CD1c-positive myeloid dendritic cell (primary cell): ENCODE measurements at regions not wholly inside any gene's neighbourhood (a gene's known extent, or its start where the extent isn't known, plus 50 kb on each side); places are given as distances from the start of the nearest gene placed in this dataset.
"Not testable (repeated sequence)": the region's sequence is repeated elsewhere in the genome, so short reads cannot be mapped to it uniquely, and the experiment has no call there.

Source experiments
- DNase-seq: peaks from one replicate; pipeline ENCODE4 v3.0.0-alpha.2; 2016; ENCODE audit errors: extremely low spot score

DNA sequence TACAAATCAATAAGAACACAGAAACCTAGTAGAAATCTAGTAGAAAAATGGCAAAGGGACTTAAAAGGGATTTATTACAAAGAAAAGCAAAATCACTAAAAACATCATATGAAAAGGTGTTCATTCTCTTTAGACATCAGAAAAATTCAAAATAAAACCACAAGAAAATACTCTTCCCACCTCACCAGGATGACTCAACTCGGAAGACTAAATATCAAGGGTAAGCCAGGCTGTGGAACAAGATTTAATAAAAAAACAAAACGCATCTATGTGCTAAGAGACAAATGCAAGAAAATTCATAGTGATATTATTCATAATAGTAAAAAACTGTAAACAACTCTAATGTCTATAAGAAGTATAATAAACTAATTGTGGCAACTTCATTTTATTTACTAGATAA is 181.6 kb upstream of the GHR start:
- DNase-seq = no peak

DNA sequence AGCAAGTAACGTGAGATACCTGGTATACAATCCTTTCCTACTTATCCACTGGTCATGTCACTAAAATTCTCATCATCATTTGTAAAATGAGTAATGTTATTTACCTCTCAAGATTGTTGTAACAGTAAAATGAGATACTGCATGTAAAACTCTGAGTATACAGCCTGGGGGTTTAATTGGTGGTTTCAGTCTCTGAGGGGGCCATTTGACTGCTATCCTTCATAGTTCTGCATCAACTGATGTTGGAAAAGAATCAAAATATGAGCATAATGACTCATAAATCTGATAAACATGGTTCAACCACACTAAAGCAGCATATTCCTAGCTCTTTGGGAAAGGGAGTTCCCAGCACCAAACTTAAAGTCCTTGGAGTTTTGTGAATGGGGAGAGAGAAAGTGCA is 181.0 kb upstream of the GHR start:
- no peak for DNase-seq

DNA sequence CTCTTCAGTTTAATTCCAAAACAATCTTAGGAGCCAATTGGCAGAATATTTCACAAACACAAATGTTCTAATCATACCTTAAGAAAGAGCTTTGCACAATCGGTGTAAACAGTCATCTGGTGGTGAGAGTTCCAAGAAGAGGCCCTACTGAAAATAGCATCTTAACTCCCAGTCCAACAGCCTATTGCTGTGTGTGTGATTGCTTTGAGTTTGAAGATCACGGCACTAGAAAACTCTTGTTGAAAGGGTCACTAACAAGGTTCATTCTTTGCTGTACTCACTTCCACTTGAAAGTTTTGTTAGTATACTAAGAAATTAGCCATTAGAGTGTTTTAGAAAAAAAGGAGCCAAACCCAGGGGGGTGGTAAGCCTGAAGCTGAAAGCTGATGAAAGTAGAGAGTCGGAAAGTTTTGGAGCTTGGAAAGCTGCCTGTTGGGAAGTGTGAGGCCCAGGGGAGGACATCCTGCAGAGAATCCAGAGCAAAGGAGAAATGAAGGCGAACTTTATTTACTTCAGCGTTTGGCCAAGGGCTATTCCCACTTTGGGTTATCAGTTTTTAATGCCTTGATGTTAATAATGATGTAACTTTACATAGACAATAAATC is 180.3 kb upstream of the GHR start:
- DNase-seq = no peak

DNA sequence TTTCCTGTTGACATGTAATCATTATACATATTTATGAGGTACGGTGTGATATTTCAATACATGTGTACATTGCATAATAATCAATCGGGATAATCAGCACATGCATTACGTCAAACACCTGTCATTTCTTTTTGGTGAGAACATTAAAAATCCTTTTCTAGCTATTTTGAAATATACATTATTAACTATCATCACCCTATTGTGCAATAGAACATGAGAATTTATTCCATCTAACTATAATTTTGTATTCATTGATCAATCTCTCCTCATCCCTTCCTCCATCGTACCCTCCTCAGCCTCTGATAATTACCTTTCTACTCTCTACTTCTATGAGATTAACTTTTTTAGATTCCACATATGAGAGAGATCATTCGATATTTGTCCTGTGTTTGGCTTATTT is 170.9 kb upstream of the GHR start:
- DNase-seq = no peak

DNA sequence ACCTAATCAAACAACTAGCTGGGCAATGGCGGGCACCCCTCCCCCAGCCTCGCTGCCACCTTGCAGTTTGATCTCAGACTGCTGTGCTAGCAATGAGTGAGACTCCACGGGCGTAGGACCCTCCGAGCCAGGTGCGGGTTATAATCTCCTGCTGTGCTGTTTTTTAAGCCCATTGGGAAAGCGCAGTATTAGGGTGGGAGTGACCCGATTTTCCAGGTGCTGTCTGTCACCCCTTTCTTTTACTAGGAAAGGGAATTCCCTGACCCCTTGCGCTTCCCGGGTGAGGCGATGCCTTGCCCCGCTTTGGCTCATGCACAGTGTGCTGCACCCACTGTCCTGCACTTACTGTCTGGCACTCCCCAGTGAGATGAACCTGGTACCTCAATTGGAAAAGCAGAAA is 163.3 kb upstream of the GHR start:
- not testable (repeated sequence) for DNase-seq

DNA sequence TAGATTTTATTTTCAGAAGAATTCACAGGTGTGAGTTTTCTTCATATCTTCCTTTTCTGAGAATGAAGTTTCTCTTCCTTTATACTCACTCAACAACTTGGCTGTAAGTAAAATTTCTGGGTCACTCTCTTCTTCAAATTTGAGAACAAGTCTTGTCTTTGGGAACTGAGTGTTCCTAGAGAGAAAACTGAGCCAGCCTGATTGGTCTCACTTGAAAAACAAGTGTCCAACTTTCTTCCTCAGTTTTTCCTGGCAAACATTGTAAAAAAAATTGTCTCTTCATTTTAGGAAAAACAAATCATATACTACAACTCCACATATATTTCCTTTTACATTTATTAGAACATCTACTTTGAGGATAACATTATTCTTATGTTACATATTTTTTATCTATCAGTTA is 156.1 kb upstream of the GHR start:
- DNase-seq = no peak

DNA sequence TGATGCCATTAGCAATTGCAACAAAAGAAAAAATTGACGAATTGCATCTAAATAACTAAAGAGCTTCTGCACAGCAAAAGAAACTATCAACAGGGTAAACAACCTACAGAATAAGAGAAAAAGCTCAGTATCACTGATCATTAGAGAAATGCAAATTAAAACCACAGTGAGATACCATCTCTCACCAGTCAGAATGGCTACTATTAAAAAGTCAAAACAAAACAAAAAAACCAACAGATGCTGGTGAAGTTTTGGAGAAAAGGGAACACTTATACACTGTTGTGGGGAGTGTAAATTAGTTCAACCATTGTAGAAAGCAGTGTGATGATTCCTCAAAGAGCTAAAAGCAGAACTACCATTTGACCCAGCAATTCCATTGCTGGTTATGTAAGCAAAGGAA is 155.1 kb upstream of the GHR start:
- DNase-seq = not testable (repeated sequence)

DNA sequence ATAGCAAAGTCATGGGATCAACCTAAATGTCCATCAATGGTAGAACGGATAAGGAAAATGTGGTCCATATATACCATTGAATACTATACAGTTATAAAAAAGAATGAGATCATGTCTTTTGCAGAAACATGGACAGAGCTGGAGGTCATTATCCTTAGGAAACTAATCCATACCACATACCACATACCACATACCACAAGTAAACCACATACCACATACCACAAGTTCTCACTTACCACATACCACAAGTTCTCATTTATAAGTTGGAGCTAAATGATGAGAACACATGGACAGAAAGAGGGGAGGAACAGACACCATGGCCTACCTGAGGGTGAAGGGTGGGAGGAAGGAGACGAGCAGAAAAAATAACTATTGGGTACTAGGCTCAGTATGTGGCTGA is 154.6 kb upstream of the GHR start:
- DNase-seq = no peak

DNA sequence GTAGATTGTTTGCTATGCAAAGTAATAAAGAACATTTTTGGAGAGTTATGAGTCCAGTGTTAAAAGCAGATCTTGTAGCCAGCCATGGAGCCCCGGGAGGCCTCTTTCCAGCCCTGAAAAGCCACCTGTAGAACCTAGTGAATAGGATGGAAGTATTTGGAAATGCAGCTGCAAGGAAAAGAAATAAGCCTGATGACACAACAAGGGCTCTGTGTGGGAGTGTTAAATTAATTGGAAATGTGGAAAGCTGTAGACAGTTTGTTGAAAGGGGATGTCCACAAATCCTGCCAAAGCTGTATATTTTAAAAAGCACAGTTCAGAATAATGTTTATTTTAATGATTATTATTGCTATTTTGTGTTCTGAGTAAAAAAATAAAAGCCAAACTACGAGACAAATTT is 152.5 kb upstream of the GHR start:
- DNase-seq = no peak

DNA sequence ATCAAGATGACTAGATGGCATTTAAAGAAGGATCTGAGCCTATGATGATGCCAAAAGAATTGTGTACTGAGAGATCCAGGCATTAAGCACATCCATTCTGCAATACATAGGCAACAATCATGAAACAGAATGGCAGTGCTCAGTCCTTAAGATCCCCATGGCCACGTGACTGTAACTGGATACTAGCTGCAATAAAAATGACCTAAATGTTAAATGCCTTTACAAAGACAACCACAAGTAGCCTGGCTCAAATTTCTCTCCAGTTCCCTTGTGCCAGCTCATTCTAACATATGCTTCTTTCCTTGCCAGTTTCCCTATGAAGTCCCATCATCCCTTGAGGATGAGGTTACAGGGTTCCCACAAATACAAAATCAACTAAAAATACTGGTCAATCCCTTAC is 148.3 kb upstream of the GHR start:
- no peak for DNase-seq

DNA sequence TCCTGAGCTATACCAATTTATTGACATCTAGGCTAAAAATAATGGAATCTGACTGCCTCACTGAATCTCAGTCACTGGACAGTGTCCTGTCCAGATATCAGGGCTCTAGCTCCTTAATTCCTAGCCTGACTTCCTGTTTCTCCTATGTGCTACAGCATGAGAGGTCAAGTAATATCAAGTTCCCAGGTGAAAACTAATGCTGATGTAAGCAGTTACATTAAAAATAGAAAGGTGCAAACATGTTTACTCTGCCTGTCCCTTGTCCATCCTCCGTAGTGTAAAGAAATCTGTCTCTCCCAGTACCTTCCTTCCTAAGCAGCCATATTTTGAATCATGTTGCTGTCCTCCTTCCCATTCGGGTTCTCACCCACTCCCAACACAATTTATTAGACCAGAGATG is 145.9 kb upstream of the GHR start:
- no peak for DNase-seq

DNA sequence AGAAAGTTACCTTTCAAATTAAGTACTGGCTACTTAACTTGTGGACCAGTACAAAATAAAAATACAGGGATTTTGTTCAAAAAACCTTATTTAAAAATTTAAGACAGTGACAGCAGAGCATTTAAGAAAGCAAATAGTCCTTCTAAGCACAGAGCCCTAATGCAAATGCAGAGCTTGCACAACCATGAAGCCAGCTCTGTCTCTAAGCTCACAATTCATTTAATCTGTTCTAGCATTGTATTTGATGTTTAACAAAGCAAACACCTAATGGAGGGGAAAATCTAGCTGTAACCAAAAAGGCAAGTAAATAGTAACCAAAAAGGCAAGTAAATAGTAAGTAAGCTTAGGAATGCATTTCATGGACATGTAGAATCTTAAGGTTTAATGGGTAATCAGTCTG is 138.7 kb upstream of the GHR start:
- no peak for DNase-seq

DNA sequence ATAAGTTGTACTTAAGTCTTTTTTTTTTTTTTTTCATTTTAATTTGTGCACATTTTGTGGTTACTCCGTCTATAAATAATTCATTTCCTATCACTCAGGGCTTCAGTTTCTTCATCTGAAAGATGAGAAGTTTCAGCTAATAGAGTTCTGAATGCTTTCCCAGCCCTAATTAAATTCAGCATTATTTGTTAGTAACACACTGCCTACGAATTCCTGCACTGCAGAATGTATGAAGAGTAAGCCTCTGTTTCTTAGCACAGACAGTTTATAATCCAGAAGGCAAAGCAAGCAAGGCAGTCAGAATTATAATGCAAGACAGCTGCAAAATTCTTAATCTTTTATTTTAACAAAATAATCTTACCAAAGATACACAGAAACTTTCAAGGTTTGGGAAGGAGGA is 138.0 kb upstream of the GHR start:
- no peak for DNase-seq

DNA sequence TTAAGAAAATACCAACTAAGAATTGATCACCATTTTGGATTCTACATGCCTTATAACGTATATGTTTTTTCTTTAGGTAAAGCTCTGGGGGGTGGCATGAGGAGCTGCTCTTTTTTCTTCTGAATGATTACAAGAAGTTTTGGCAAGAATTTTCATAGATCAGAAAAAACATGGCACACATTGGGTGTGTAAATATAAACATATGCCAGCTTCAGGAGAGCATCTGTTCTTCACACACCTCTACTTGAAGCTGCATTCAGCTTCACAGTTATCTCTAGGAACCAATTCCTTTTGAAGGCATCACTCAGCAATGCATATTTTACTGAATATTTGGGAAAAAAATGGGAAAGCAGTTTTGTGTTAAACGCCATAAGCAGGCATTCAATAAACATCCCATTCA is 122.7 kb upstream of the GHR start:
- DNase-seq = no peak

DNA sequence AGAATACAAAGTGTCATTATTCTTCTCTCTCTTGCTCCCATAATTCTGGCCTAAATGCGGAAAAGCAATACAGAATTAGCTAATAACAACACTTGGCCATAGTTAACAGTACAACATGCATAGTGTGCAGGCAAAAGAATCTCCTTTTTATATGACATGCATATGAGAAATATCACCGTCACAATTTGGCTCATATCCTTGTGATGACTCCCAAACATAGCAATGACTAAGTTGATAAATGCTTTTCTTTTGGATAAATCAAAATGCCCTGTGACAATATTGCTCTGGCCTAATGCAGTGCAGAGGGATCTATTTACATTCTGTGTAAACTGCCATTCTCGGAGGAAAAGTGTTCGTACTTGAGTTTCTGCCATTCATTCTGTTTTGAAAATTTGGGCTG is 121.9 kb upstream of the GHR start:
- no peak for DNase-seq

DNA sequence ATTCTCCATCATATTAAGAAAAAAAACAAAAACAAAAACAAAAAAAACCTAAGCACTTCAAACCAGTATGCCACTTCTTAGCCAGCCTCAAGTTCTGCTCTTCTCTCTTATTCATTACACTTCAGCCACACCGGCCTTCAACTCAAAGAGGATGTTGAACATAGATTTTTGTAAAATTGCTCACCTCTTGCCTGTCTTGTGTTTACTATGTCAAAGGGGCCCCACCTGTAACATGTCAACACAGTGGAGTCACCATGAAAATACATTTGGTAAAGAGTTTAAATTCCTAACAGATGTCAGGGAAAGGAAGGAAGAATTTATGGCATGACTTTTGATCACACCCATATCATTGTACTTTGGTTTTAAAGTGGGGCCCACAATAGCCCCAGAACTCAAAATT is 121.1 kb upstream of the GHR start:
- DNase-seq = no peak

DNA sequence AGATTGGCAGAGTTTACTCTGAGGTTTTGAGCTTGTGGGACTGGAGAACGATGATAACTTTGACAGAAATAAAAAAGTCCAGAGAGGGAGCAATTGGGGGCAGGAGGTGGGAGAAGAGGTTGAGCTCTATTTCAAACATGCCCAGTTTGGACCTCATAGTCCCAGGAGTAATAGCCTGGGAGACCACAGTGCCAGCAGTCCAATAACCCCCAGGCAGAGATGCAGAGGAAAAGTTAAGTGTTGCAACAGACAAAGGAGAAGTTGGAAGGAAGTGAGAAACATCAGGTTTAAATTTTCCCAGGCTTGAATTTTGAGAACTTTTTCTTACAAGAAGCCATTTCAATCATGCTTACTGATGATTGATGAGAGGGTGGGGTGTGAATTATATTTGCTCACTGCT is 117.0 kb upstream of the GHR start:
- DNase-seq = no peak

DNA sequence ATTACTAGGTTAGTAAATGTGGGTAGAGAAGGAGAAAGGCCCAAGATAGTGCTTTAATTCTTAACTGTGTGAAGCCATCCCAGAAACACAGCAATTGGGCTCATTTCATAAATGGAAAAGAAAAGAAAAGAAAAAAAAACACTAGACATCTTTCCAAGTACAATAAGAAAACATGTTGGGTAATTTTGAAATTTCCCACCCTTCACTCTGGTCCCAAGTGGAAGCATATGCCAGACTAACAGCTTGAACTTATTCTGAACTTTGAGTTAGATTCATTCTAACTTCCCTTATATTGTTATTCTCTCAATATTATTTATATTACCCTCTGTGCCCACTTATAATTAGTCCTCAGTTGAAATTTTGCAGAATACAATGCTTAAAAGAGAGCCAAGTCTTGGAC is 113.4 kb upstream of the GHR start:
- DNase-seq = no peak

DNA sequence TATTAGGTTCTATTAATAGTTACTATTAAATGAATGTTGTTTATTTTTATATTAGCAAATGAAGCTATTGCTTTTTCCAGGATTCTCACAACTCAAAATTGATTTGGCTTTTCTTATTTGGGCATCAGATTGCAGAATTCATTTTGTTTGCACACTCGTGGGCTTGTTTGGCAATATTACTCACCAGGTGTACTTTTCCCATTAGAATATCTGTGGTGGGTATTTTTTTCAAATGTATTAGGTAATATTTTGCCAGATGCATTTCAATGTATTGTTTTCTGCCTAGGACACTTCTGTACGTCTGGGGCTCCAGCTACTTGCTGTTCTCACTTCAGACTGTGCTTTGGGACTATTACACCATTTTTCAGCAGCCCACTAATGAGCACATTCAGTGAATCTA is 108.0 kb upstream of the GHR start:
- no peak for DNase-seq

DNA sequence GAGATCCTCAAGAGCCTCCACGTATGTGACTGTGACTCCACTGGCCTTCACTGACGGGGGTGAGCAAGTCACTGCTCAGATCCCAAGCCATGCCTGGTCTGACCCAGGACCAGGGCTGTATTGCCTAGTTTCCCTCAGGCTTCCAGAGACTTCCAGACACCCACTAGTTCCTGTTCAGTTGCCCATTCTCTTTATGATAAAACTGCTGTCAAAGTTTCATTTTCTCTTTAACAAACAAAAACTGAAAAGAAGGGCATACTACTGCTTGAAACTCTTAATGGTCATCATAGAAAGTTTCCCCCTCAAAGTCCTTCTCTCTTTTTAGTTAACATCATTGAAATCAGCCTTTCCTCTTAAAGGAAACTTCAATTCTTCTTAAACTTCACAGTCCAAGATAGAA is 105.7 kb upstream of the GHR start:
- no peak for DNase-seq

DNA sequence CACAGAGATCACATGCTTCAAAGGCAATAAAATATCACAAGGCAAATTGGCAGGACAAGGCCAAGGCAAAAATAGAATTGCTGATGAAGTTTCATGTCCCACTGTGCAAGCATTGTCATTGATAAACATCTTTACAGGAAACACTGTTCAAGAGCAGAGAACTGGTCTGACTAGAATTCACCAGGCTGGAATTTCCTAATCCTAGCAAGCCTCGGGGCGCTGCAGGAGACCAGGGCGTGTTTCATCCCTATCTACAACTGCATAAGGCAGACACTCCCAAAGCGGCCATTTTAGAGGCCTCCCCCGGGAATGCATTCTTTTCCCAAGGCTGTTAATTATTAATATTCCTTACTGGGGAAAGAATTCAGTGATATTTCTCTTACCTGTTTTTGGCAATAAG is 103.7 kb upstream of the GHR start:
- not testable (repeated sequence) for DNase-seq

DNA sequence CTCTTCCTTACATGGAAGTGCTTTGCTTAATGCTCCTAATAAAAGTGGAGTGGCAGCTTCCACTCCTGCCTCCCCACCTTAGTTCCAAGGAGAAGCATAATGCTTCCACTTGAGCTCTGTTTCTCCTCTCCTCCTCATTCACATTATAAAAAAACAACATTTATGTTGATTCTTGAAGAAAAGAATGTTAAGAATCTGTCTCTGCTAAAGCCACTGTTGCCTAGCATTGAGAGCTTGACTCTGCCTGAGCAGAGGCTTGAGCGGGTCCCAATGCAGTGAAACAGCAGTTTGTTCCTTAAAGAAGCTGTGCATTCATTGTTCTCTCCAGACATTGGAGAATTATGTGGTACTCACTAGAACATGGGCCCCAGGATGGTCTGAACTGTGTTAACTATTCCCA is 101.5 kb upstream of the GHR start:
- no peak for DNase-seq

DNA sequence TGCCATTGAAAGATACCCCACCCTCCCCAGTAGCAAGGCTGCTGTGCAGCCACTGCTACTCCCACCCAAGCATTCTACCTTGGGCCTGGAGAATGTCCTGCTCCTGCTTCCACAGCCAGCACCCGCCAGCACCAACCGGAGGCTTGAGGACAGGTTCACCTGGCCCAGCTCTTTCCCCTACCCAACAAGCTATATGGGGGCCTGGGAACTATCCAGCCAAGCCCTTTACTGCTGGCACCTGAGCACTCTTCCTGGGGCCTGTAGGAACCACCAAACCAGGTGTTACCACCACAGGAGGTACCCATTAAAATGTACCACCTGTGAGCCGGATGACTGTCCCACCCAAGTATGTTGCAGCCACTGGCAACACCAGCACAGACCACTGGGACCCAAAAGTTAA is 86.1 kb upstream of the GHR start:
- no peak for DNase-seq

DNA sequence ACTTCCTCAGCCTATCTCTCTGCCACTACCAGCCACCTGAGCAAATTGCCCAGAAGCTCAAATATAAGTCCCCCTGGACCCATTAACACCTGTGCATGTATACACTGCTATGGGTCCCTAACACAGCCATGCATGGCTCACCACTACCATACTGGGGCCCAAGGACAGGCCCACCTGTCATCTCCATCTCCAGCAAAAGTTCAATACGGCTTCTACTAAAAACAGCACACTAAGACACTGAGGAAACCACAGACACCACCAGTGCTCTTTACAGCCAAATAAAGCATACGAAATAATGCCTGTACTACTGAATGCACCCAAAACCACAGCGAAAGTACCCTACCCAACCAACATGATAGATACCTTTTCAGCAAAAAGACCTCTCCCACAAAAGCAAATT is 85.6 kb upstream of the GHR start:
- no peak for DNase-seq

DNA sequence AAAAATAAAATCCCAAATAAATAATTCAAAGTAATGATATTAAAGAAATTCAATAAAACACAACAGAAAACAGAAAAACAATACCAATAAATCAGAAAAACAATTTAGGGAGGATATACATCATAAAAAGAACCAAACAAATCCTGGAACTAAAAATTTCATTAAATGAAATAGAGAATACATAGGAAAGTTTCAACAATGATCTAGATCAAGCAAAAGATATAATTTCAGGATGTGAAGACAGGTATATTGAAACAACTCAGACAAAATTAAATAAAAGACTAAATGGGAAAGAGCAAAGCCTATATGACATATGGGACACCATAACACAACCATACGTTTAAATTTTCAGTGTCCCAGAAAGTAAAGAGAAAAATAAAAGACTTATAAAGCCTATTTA is 85.1 kb upstream of the GHR start:
- DNase-seq = no peak
